ENCODE measurements at regions not wholly inside any gene's neighbourhood (a gene's known extent, or its start where the extent isn't known, plus 50 kb on each side); places are given as distances from the start of the nearest gene placed in this dataset.

GRCh38 chr6:163996491-163996890, 582.0 kb downstream of the QKI start:
- DNase-seq (no peak), ATAC-seq (no peak)
- H3K27me3 ChIP-seq: no peaks in the 10 kb centered on the region
- H3K36me3 ChIP-seq: no peaks in the 10 kb centered on the region
- no peak overlapping the region for H3K4me3 ChIP-seq
- intact Hi-C loops (cut with DNase I): no loop called here
- H3K27ac ChIP-seq: no peak overlapping the region
- no peaks in the 10 kb centered on the region for H3K4me1 ChIP-seq
- no peak for TF ChIP-seq CTCF (IDR thresholded peaks at IDR 0.05)
- H3K9me3 ChIP-seq: no peaks in the 10 kb centered on the region

- no peak for DNase-seq
These were observed 580.0 kb downstream of the QKI start for GRCh38 chr6:163994566-163994965.

GRCh38 chr6:163992701-163993100, 578.2 kb downstream of the QKI start:
- Histone ChIP-seq H3K4me1 (no peaks in the 10 kb centered on the region), H3K9me3 (no peaks in the 10 kb centered on the region), H3K27ac (no peak overlapping the region), H3K27me3 (no peaks in the 10 kb centered on the region), H3K4me3 (no peak overlapping the region), H3K36me3 (no peaks in the 10 kb centered on the region)
- no peak for TF ChIP-seq CTCF (IDR thresholded peaks at IDR 0.05)
- ATAC-seq (no peak), DNase-seq (no peak)
- intact Hi-C loops (cut with DNase I): no loop called here

More at GRCh38 chr6:163994566-163994965, 580.0 kb downstream of the QKI start:
- no peak overlapping the region for H3K4me3 ChIP-seq
- H3K27me3 ChIP-seq: no peaks in the 10 kb centered on the region
- no peak for ATAC-seq
- no peak overlapping the region for H3K27ac ChIP-seq
- intact Hi-C loops (cut with DNase I): no loop called here
- H3K36me3 ChIP-seq: no peaks in the 10 kb centered on the region
- no peaks in the 10 kb centered on the region for H3K4me1 ChIP-seq
- H3K9me3 ChIP-seq: no peaks in the 10 kb centered on the region
- no peak for TF ChIP-seq CTCF (IDR thresholded peaks at IDR 0.05)

GRCh38 chr6:163992056-163992455, 577.5 kb downstream of the QKI start:
- no peaks in the 10 kb centered on the region for H3K27me3 ChIP-seq
- TF ChIP-seq CTCF (IDR thresholded peaks at IDR 0.05): no peak
- intact Hi-C loops (cut with DNase I): no loop called here
- no peaks in the 10 kb centered on the region for H3K4me1 ChIP-seq
- H3K27ac ChIP-seq: no peak overlapping the region
- DNase-seq: no peak
- no peaks in the 10 kb centered on the region for H3K9me3 ChIP-seq
- H3K4me3 ChIP-seq: no peak overlapping the region
- ATAC-seq: no peak
- no peaks in the 10 kb centered on the region for H3K36me3 ChIP-seq

GRCh38 chr6:163991321-163991720, 576.8 kb downstream of the QKI start:
- DNase-seq (no peak), ATAC-seq (no peak)
- intact Hi-C loops (cut with DNase I): no loop called here
- H3K4me3 ChIP-seq: no peak overlapping the region
- H3K27ac ChIP-seq: no peak overlapping the region
- H3K9me3 ChIP-seq: no peaks in the 10 kb centered on the region
- H3K27me3 ChIP-seq: no peaks in the 10 kb centered on the region
- no peak for TF ChIP-seq CTCF (IDR thresholded peaks at IDR 0.05)
- no peaks in the 10 kb centered on the region for H3K4me1 ChIP-seq
- H3K36me3 ChIP-seq: no peaks in the 10 kb centered on the region
